ENCODE measurements at regions not wholly inside any gene's neighbourhood (a gene's known extent, or its start where the extent isn't known, plus 50 kb on each side); places are given as distances from the start of the nearest gene placed in this dataset.

DNA sequence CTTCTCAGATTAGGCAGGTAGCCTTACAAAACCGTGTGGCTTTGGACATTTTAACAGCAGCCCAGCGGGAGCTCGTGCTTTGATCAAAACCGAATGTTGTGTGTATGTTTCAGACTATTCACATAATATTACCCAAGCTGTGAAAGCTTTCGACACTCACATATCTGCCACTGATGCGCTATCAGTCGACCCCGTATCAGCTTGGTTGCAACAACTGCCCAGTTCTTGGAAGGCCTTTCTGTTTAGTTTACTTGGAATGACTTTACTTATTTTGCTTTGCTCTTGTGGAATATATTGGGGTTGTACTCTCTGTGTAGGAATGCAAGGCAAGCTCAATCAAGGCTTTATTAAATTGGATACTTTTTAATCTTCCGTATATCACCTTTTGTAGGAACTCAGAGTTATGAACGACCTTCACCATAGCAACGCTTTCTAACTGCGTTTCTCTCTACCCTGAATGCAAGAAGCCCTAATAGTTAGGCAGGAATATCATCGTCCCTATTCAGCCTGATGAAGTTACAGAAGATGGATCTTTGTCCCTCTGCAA, 107.5 kb downstream of the GLUD2 start:
- TF ChIP-seq CTCF (IDR thresholded peaks at IDR 0.05; ENCODE audit: low read depth, low read length) (no peak), EZH2phosphoT487 (IDR thresholded peaks at IDR 0.05; ENCODE audit: low read depth) (no peak)
